Colonic mucosa (tissue), 4 donors: ENCODE measurements at regions not wholly inside any gene's neighbourhood (a gene's known extent, or its start where the extent isn't known, plus 50 kb on each side); places are given as distances from the start of the nearest gene placed in this dataset.

ENCODE experiments used
- DNase-seq: peaks from one replicate; pipeline ENCODE4 v3.0.0-alpha.2; 2020
- H3K27ac ChIP-seq: fragments of 200-600 bp; one replicate; pipeline ENCODE4 v1.8.0; 2021
- H3K27me3 ChIP-seq: fragments of 200-600 bp; one replicate; pipeline ENCODE4 v1.8.0; 2021
- H3K36me3 ChIP-seq: fragments of 200-600 bp; one replicate; pipeline ENCODE4 v1.8.0; 2021
- H3K4me1 ChIP-seq: fragments of 200-600 bp; one replicate; pipeline ENCODE4 v1.8.0; 2021; ENCODE audit warnings: mild to moderate bottlenecking
- H3K4me3 ChIP-seq: fragments of 200-600 bp; one replicate; pipeline ENCODE4 v1.8.0; 2021
- H3K9ac ChIP-seq, 2 donors: one replicate each; pipeline ENCODE4 v1.7.0; 2013; ENCODE audit warnings: control low read depth in 2 of 2, low read depth in 2 of 2, low read length in 2 of 2
- H3K9me3 ChIP-seq: fragments of 200-600 bp; one replicate; pipeline ENCODE4 v1.8.0; 2021
- intact Hi-C: fragments of 100-400 bp; cut with DNase I; formaldehyde crosslinking; loops from one replicate; pipeline ENCODE4 v1.14.1; 2022
- TF ChIP-seq, protein P1 (sequence below): fragments of 200-600 bp; IDR thresholded peaks from one replicate; pipeline ENCODE4 v1.8.0; 2022; ENCODE audit warnings: antibody characterized with exemption, mild to moderate bottlenecking
- donor health status: healthy.
- donor health status: DM: no; HTN: no; CAD: no.
- donor health status: DM: no; HTN: no; CAD: no.

DNA sequence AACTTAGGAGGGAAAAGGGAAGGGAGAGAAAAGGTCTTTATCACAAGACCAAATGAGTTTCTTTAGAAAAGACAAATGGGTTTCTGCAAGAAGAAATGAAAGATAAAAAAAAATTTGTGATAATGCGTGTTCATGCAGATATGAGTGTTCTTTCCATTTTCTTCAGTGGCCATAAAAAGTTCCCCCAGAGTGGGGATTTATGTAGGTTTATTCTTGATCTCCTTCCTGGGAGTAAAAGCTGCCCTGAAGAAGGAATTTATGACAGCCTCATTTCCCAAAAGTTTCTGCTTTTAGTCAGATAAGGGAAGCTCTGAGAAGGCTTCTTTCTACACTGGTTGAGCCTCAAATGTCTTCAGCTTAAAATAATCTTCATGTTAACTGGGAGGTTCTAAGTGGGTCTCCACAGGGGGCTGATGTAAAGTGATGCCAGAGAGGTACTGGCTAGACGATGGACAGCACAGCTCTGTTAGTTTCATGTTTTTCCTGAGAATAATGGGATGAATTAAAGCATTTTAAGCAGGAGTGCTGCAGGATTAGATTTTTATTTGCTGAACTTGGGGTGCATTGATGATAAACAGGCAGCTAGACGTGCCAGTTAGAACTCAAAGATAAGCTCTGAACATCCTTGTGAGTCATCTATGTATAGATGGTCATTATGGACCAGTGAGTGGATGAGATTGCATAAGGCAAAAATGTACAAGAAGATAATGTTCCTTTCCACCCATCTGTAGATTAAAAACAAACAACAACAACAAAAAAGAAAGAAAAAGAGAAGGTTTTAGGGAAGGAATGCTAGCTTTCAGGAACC lies 65.6 kb upstream of the EPCAM start:
- no peaks in the 10 kb centered on the region for H3K36me3 ChIP-seq
- H3K9me3 ChIP-seq = no peaks in the 10 kb centered on the region
- no peak for DNase-seq
- intact Hi-C loops = no loop called here
- H3K27me3 ChIP-seq = no peaks in the 10 kb centered on the region
- no peaks in the 10 kb centered on the region for H3K4me1 ChIP-seq
- H3K4me3 ChIP-seq = no peak overlapping the region
- TF ChIP-seq, protein P1, sequence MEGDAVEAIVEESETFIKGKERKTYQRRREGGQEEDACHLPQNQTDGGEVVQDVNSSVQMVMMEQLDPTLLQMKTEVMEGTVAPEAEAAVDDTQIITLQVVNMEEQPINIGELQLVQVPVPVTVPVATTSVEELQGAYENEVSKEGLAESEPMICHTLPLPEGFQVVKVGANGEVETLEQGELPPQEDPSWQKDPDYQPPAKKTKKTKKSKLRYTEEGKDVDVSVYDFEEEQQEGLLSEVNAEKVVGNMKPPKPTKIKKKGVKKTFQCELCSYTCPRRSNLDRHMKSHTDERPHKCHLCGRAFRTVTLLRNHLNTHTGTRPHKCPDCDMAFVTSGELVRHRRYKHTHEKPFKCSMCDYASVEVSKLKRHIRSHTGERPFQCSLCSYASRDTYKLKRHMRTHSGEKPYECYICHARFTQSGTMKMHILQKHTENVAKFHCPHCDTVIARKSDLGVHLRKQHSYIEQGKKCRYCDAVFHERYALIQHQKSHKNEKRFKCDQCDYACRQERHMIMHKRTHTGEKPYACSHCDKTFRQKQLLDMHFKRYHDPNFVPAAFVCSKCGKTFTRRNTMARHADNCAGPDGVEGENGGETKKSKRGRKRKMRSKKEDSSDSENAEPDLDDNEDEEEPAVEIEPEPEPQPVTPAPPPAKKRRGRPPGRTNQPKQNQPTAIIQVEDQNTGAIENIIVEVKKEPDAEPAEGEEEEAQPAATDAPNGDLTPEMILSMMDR = no peak
- H3K27ac ChIP-seq = no peak overlapping the region
- no peak overlapping the region for H3K9ac ChIP-seq

DNA sequence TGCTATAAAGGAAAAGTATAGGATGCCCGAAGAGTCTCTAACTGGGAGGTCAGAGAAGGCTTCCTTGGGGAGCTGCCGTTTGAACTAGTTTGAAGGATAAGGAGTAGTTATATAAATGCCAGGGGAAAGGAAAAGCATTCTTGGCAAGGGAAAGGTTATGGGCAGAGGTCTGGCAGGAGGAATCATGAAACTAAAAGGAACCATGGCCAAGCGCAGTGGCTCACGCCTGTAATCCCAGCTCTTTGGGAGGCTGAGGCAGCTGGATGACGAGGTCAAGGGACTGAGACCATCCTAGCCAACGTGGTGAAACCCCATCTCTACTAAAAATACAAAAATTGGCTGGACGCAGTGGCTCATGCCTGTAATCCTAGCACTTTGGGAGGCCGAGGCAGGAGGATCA lies 66.8 kb upstream of the EPCAM start:
- Histone ChIP-seq H3K4me3 (no peak overlapping the region), H3K9ac (no peak overlapping the region), H3K4me1 (no peaks in the 10 kb centered on the region), H3K27ac (no peak overlapping the region), H3K9me3 (no peaks in the 10 kb centered on the region), H3K36me3 (no peaks in the 10 kb centered on the region), H3K27me3 (no peaks in the 10 kb centered on the region)
- TF ChIP-seq, protein P1 = no peak
- DNase-seq = no peak
- intact Hi-C loops = no loop called here

DNA sequence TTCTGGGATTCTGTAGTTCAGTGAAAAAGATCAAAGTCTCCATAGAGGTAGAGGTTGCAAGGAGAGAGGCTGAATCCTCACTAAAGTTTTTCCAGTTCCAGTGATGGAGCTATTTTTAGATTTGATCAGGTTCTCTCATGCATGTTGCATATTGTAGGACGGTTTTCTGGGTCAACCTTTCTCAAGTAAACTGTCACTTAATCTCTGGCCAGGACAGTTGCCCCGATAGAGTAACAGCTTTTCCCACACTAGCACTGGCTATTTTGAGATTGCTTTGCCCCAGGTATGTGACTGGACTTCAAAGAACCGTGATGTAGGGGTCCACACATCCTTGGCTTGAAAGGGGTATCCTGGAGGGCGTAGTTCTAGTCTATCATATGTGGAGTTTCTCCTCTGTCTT lies 67.4 kb upstream of the EPCAM start:
- H3K9me3 ChIP-seq = no peaks in the 10 kb centered on the region
- intact Hi-C loops = no loop called here
- no peak overlapping the region for H3K4me3 ChIP-seq
- TF ChIP-seq, protein P1 = no peak
- H3K36me3 ChIP-seq = no peaks in the 10 kb centered on the region
- no peaks in the 10 kb centered on the region for H3K4me1 ChIP-seq
- H3K27ac ChIP-seq = no peak overlapping the region
- DNase-seq = no peak
- no peak overlapping the region for H3K9ac ChIP-seq
- H3K27me3 ChIP-seq = no peaks in the 10 kb centered on the region

DNA sequence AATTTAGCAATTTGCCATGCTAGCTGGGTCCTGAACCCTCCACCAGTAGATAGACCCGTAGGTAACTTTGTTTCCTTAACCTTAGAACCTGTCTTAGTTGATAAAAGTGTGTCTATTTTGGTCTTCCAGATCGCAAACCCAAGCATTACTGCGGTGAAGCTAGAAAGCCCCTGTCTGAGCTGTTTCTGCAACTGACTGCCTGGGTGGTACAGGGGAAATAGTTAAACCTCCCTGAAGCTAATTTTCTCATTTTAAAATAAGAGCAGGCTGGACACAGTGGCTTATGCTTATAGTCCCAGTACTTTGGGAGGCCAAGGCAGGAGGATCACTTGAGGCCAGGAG lies 67.9 kb upstream of the EPCAM start:
- no peaks in the 10 kb centered on the region for H3K4me1 ChIP-seq
- intact Hi-C loops = no loop called here
- H3K9me3 ChIP-seq = no peaks in the 10 kb centered on the region
- no peaks in the 10 kb centered on the region for H3K27me3 ChIP-seq
- H3K4me3 ChIP-seq = no peak overlapping the region
- H3K36me3 ChIP-seq = no peaks in the 10 kb centered on the region
- no peak overlapping the region for H3K9ac ChIP-seq
- no peak for DNase-seq
- no peak overlapping the region for H3K27ac ChIP-seq
- TF ChIP-seq, protein P1 = no peak

DNA sequence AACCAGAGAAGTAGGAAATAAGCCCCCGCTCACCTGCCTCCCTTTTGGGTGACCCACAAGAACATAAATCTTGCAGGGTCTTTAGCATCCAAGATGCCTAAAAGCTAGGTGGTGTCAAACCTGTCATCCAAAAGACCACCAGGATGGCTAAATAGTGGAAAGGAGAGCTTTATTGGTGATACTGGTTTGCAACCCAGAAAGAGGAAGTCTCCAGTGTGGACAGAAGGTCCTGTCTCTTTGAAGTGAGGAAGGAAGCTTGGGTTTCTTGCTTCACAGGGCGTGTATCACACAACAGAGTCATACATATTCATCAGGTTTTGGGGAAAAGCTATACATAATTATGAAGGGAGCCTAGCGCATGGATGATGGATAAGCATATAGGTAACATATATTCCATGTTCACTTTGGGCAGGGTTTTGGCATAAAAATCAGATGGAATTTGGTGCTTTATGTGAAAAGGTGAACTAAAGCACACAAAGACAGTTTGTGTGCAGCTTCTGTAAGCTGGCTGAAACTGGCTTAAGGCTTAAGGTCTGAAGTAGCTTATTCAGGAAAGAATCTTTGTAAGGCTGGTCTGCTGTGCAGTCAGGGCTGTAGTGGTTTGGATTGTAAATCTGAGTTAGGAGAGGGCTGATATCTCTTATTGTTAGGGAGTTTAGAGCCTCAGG lies 68.4 kb upstream of the EPCAM start:
- no peak overlapping the region for H3K4me3 ChIP-seq
- no peaks in the 10 kb centered on the region for H3K9me3 ChIP-seq
- no peak for DNase-seq
- H3K27me3 ChIP-seq = no peaks in the 10 kb centered on the region
- H3K4me1 ChIP-seq = no peaks in the 10 kb centered on the region
- no peak overlapping the region for H3K9ac ChIP-seq
- no peaks in the 10 kb centered on the region for H3K36me3 ChIP-seq
- H3K27ac ChIP-seq = no peak overlapping the region
- intact Hi-C loops = no loop called here
- TF ChIP-seq, protein P1 = no peak
